Fibroblast of lung (primary cell): ENCODE measurements at regions not wholly inside any gene's neighbourhood (a gene's known extent, or its start where the extent isn't known, plus 50 kb on each side); places are given as distances from the start of the nearest gene placed in this dataset.

Experiments used
- DNase-seq, 2 donors: peaks; one replicate each; pipeline versions ENCODE4 v3.0.0 to v3.0.0-alpha.2; 2010; ENCODE audit warnings: low read depth in 2 of 2
- H2AFZ ChIP-seq: 2 replicates; pipeline ENCODE4 v1.5.1; 2012; ENCODE audit warnings: low read length, control low read depth, inconsistent platforms
- H3K27ac ChIP-seq: 2 replicates; pipeline ENCODE4 v1.5.1; 2011; ENCODE audit warnings: low read length, control low read depth; ENCODE audit not compliant: insufficient read depth
- H3K27me3 ChIP-seq: 2 replicates; pipeline ENCODE4 v1.5.1; 2011; ENCODE audit warnings: mild to moderate bottlenecking, low read length; ENCODE audit not compliant: control insufficient read depth, insufficient read depth
- H3K36me3 ChIP-seq: 2 replicates; pipeline ENCODE4 v1.5.1; 2011; ENCODE audit warnings: low read length; ENCODE audit not compliant: control insufficient read depth, insufficient read depth
- H3K4me1 ChIP-seq: 2 replicates; pipeline ENCODE4 v1.5.1; 2011; ENCODE audit warnings: low read length; ENCODE audit not compliant: control insufficient read depth, insufficient read depth; ENCODE audit errors: extremely low read depth
- H3K4me2 ChIP-seq: 2 replicates; pipeline ENCODE4 v1.5.1; 2011; ENCODE audit warnings: low read length, control low read depth; ENCODE audit not compliant: insufficient read depth; ENCODE audit errors: extremely low read depth
- H3K4me3 ChIP-seq, 4 experiments: fragments of 200-600 bp in 1 of 4; sonication (generic) in 1 of 4; replicated peaks in 1 of 4; 2 replicates each; pipeline ENCODE4 v1.5.1; 2011 to 2016; ENCODE audit warnings: low read length in 4 of 4, low read depth in 3 of 4, mild to moderate bottlenecking in 3 of 4, control low read depth in 2 of 4, inconsistent platforms in 1 of 4, mixed read lengths in 1 of 4; ENCODE audit not compliant: insufficient read depth in 1 of 4; ENCODE audit errors: control extremely low read depth in 1 of 4
- H3K79me2 ChIP-seq: 2 replicates; pipeline ENCODE4 v1.5.1; 2012; ENCODE audit warnings: mild to moderate bottlenecking, low read length, inconsistent platforms; ENCODE audit not compliant: control insufficient read depth, insufficient read depth
- H3K9ac ChIP-seq: 2 replicates; pipeline ENCODE4 v1.5.1; 2011; ENCODE audit warnings: mild to moderate bottlenecking, low read length, control low read depth; ENCODE audit not compliant: insufficient read depth
- H3K9me3 ChIP-seq: 2 replicates; pipeline ENCODE4 v1.5.1; 2012; ENCODE audit warnings: low read depth, low read length; ENCODE audit not compliant: control insufficient read depth, insufficient read depth
- H4K20me1 ChIP-seq: 2 replicates; pipeline ENCODE4 v1.5.1; 2011; ENCODE audit warnings: low read length; ENCODE audit not compliant: control insufficient read depth, insufficient read depth; ENCODE audit errors: extremely low read depth
- CTCF ChIP-seq, 2 donors: IDR thresholded peaks in 1 of 2; conservative IDR thresholded peaks in 1 of 2; 1 replicate in 1 of 2; 2 replicates in 1 of 2; pipeline ENCODE4 v1.5.1; 2011 to 2012; ENCODE audit warnings: low read length in 2 of 2, control low read depth in 1 of 2, inconsistent platforms in 1 of 2, low read depth in 1 of 2, mild to moderate bottlenecking in 1 of 2
- EZH2 ChIP-seq: IDR thresholded peaks from 2 replicates; pipeline ENCODE4 v1.5.1; 2012; ENCODE audit warnings: low read length, control low read depth, mild to moderate bottlenecking; ENCODE audit errors: missing control alignments

- no peaks in the 10 kb centered on the region for H4K20me1 ChIP-seq
- no peaks in the 10 kb centered on the region for H3K4me1 ChIP-seq
- no peaks in the 10 kb centered on the region for H3K9me3 ChIP-seq
- no peak overlapping the region for H3K9ac ChIP-seq
- H3K79me2 ChIP-seq = no peaks in the 10 kb centered on the region
- H3K27me3 ChIP-seq = no peaks in the 10 kb centered on the region
- no peaks in the 10 kb centered on the region for H3K36me3 ChIP-seq
- TF ChIP-seq CTCF (conservative IDR thresholded peaks at IDR 0.05 in 1 of 2, IDR thresholded peaks at IDR 0.05 in 1 of 2; ENCODE audit: low read depth in 1 of 2, low read length in 2 of 2) (no peak), EZH2 (no peak)
- no peak overlapping the region for H2AFZ ChIP-seq
- H3K4me2 ChIP-seq = no peak overlapping the region
- H3K27ac ChIP-seq = no peak overlapping the region
- no peak overlapping the region for H3K4me3 ChIP-seq
- DNase-seq = no peak
Measured at GRCh38 chr10:52659085-52659484, 113.5 kb downstream of the MBL2 start.

- no peak overlapping the region for H3K4me2 ChIP-seq
Measured at GRCh38 chr10:52662256-52662655, 110.3 kb downstream of the MBL2 start.

GRCh38 chr10:52663161-52663560, 109.4 kb downstream of the MBL2 start:
- Histone ChIP-seq H2AFZ (no peak overlapping the region), H3K79me2 (no peaks in the 10 kb centered on the region), H3K9me3 (no peaks in the 10 kb centered on the region), H3K4me3 (no peak overlapping the region), H3K36me3 (no peaks in the 10 kb centered on the region), H4K20me1 (no peaks in the 10 kb centered on the region), H3K27ac (no peak overlapping the region), H3K4me2 (no peak overlapping the region), H3K9ac (no peak overlapping the region), H3K4me1 (no peaks in the 10 kb centered on the region), H3K27me3 (no peaks in the 10 kb centered on the region)
- no peak for TF ChIP-seq EZH2
- no peak for TF ChIP-seq CTCF (conservative IDR thresholded peaks at IDR 0.05 in 1 of 2, IDR thresholded peaks at IDR 0.05 in 1 of 2; ENCODE audit: low read depth in 1 of 2, low read length in 2 of 2)
- no peak for DNase-seq

More at GRCh38 chr10:52662256-52662655, 110.3 kb downstream of the MBL2 start:
- Histone ChIP-seq H3K4me3 (no peak overlapping the region), H3K27ac (no peak overlapping the region), H3K4me1 (no peaks in the 10 kb centered on the region), H2AFZ (no peak overlapping the region), H4K20me1 (no peaks in the 10 kb centered on the region), H3K79me2 (no peaks in the 10 kb centered on the region), H3K9me3 (no peaks in the 10 kb centered on the region), H3K27me3 (no peaks in the 10 kb centered on the region), H3K9ac (no peak overlapping the region), H3K36me3 (no peaks in the 10 kb centered on the region)
- no peak for DNase-seq
- TF ChIP-seq CTCF (conservative IDR thresholded peaks at IDR 0.05 in 1 of 2, IDR thresholded peaks at IDR 0.05 in 1 of 2; ENCODE audit: low read depth in 1 of 2, low read length in 2 of 2) (no peak), EZH2 (no peak)
